ENCODE measurements at regions not wholly inside any gene's neighbourhood (a gene's known extent, or its start where the extent isn't known, plus 50 kb on each side); places are given as distances from the start of the nearest gene placed in this dataset.
"Not testable (repeated sequence)": the region's sequence is repeated elsewhere in the genome, so short reads cannot be mapped to it uniquely, and the experiment has no call there.

DNA sequence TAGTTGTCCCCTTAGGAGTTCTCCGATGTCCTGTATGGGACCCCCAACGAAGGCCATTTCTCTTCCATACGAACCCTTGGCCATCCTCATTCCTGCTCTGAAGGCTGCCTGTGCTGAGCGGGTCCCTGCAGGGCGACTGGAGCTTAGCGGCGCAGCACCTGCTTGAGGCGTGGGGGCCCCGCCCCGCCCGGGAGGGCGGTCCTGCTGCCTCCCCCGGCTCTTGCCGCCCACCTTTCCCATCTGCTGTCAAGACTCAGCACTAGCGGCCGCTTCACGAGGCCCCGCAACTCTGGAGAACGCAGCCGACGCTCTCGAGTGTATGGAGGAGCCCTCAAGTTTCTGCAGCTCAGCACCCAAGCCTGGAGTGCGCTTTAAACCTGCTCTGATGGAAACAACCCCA lies 197.7 kb downstream of the TRIML1 start:
- TF ChIP-seq TAF1 (IDR thresholded peaks at IDR 0.05; ENCODE audit: borderline replicate concordance, low read depth, low read length) (no peak), POLR2AphosphoS5 (IDR thresholded peaks at IDR 0.05; ENCODE audit: low read depth, low read length) (no peak), POLR2A (IDR thresholded peaks at IDR 0.05; ENCODE audit: low read depth, low read length) (no peak)
- FAIRE-seq (no peak), DNase-seq (ENCODE audit: insufficient read length) (no peak)

DNA sequence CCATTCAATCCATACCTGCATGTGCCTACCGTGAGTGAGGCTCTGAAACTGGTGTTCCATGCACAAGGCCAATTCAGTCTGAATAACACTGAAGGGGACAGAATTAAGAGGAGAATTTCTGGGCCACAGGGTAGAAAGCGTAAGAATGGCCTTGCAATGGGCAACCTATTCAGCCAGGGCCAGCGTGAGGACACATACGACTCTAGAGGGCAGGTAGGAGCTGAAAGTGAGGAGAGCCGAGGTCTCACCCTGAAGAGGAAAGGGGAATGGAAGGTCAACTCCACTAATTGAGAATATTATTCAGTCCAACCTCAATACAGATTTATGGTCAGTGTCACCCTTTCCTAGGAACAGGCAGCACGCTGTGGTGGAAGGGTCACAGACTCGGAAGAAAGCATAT lies 202.2 kb downstream of the TRIML1 start:
- no peak for FAIRE-seq
- DNase-seq (ENCODE audit: insufficient read length): no peak
- no peak for TF ChIP-seq TAF1 (IDR thresholded peaks at IDR 0.05; ENCODE audit: borderline replicate concordance, low read depth, low read length)
- no peak for TF ChIP-seq POLR2AphosphoS5 (IDR thresholded peaks at IDR 0.05; ENCODE audit: low read depth, low read length)
- no peak for TF ChIP-seq POLR2A (IDR thresholded peaks at IDR 0.05; ENCODE audit: low read depth, low read length)

DNA sequence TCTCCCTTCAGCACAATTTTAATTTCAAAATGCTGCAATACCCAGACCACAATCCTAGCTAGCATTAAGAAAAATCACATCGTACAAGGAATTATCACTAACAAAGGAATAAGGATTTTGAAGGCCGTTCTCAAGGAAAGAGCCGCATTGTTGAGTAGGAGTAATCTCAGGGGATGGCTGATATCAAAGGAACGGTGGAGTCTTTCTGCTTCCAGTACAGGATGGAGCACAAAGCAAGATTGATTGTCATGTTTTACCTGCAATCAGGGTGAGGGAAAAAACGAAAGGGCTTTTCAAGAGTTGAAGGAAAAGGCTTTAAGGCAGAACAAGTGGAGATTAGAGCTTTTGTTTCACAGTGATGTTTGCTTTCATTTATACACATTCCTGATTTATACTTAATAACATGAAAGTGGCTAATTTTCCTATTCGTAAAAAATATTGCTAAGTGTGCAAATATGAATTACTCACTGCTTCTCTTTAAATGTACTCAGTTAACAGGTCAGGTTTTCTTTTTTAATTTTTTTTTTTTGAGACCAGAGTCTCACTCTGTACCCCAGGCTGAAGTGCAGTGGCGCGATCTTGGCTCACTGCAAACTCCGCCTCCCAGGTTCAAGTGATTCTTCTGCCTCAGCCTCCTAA lies 207.0 kb downstream of the TRIML1 start:
- no peak for TF ChIP-seq POLR2AphosphoS5 (IDR thresholded peaks at IDR 0.05; ENCODE audit: low read depth, low read length)
- no peak for TF ChIP-seq TAF1 (IDR thresholded peaks at IDR 0.05; ENCODE audit: borderline replicate concordance, low read depth, low read length)
- TF ChIP-seq POLR2A (IDR thresholded peaks at IDR 0.05; ENCODE audit: low read depth, low read length): no peak
- no peak for DNase-seq (ENCODE audit: insufficient read length)
- no peak for FAIRE-seq

DNA sequence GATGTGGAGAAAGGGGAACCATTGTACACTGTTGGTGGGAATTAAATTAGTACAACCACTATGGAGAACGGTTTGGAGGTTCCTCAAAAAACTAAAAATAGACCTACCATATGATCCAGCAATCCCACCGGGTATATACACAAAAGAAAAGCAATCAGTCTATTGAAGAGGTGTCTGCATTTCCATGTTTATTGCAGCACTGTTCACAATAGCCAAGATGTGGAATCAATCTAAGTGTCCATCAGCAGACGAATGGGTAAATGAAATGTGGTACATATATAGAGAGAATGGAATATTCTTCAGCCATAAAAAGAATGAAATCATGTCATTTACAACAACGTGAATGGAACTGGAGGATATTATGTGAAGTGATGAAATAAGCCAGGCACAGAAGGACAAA lies 208.1 kb downstream of the TRIML1 start:
- TF ChIP-seq POLR2AphosphoS5 (IDR thresholded peaks at IDR 0.05; ENCODE audit: low read depth, low read length) (no peak), TAF1 (IDR thresholded peaks at IDR 0.05; ENCODE audit: borderline replicate concordance, low read depth, low read length) (no peak), POLR2A (IDR thresholded peaks at IDR 0.05; ENCODE audit: low read depth, low read length) (no peak)
- DNase-seq (ENCODE audit: insufficient read length) (no peak), FAIRE-seq (no peak)

DNA sequence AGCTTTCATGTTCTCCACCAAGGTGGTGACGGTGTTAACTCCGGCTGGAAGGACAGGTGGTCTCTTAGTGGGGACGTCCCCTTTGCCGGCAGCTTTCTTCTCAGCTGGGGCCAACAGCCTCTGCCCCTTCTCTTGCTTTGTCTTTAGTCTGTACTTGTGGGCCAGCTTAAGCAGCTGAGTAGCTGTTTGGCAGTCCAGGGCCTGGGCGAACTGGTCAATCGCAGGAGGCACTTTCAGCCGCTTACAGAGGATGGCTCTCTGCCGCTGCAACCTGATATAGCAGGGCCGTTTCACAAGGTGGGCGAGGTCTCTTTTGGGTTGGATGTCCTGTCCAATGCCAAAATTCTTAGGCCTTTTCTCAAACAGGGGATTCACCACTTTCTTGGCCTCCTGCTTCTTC lies 210.3 kb downstream of the TRIML1 start:
- not testable (repeated sequence) for DNase-seq (ENCODE audit: insufficient read length); FAIRE-seq

DNA sequence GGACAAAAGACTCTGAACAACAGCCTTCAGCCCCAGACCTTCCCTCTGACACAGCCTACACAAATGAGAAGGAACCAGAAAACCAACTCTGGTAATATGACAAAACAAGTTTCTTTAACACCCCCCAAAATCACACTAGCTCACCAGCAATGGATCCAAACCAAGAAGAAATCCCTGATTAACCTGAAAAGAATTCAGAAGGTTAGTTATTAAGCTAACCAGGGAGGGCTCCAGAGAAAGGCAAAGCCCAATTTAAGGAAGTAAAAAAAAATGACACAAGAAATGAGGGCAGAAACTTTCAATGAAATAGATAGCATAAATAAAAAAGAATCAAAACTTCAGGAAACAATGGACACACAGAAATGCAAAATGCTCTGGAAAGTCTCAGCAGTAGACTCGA lies 224.0 kb downstream of the TRIML1 start:
- no peak for TF ChIP-seq POLR2AphosphoS5 (IDR thresholded peaks at IDR 0.05; ENCODE audit: low read depth, low read length)
- TF ChIP-seq TAF1 (IDR thresholded peaks at IDR 0.05; ENCODE audit: borderline replicate concordance, low read depth, low read length): no peak
- TF ChIP-seq POLR2A (IDR thresholded peaks at IDR 0.05; ENCODE audit: low read depth, low read length): no peak
- DNase-seq (ENCODE audit: insufficient read length): no peak
- no peak for FAIRE-seq

DNA sequence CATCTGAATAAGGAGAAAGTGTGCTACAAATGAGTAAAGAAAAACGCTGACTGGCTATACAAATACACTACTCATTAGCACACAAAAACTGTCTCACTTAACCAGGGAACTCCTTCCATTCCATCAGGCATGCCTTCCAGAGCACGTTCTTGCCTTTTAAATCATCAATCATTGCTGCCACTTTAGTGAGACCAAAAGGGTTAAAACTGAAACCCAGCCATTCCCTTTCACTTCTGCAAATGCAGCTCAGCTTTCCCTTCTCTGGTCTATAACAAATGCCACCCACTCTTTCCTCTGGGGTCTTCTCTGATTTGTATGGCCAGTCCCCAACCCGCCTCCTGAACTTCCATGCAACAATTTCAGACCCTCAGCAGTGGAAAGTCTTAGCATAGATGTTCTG lies 231.5 kb downstream of the TRIML1 start:
- no peak for FAIRE-seq
- DNase-seq (ENCODE audit: insufficient read length): no peak
- TF ChIP-seq TAF1 (IDR thresholded peaks at IDR 0.05; ENCODE audit: borderline replicate concordance, low read depth, low read length): no peak
- no peak for TF ChIP-seq POLR2A (IDR thresholded peaks at IDR 0.05; ENCODE audit: low read depth, low read length)
- no peak for TF ChIP-seq POLR2AphosphoS5 (IDR thresholded peaks at IDR 0.05; ENCODE audit: low read depth, low read length)

DNA sequence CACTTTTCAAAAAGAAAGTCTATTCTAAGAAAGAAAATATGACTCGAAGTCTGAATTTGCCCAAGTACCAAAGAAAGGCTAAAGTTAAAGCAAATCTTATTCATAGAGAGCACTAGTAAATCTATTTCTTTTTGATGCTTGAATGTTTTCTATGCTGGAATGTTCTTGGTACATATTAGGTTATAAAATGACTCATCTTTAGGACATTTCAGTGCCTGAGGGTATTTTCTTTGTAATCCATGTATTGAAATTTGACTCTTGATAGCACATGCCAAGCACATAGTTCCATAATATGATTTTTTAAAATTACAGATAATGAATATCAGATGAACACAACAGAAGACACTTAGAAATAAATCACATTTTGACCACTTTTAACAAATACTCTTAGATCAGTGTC lies 232.8 kb downstream of the TRIML1 start:
- no peak for FAIRE-seq
- no peak for DNase-seq (ENCODE audit: insufficient read length)
- TF ChIP-seq POLR2A (IDR thresholded peaks at IDR 0.05; ENCODE audit: low read depth, low read length): no peak
- no peak for TF ChIP-seq TAF1 (IDR thresholded peaks at IDR 0.05; ENCODE audit: borderline replicate concordance, low read depth, low read length)
- TF ChIP-seq POLR2AphosphoS5 (IDR thresholded peaks at IDR 0.05; ENCODE audit: low read depth, low read length): no peak

DNA sequence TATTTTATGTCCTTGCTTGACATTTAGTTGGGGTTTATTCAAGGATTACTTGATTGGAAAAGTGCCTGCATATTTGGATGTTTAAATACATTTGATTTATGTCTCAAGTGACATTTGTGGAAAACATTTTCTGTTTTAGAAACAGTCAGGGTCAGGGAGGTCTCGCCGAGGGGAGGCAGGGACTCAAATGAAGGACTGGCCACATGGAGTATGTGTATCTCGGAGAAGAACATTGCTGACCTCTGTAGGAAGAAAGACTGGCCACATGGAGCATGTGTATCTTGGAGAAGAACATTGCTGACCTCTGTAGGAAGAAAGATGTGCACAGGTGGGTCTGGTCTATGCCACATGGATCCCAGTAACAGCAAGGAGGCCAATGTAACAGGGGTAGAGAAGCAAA lies 233.6 kb downstream of the TRIML1 start:
- DNase-seq (ENCODE audit: insufficient read length) (no peak), FAIRE-seq (no peak)
- TF ChIP-seq POLR2AphosphoS5 (IDR thresholded peaks at IDR 0.05; ENCODE audit: low read depth, low read length) (no peak), TAF1 (IDR thresholded peaks at IDR 0.05; ENCODE audit: borderline replicate concordance, low read depth, low read length) (no peak), POLR2A (IDR thresholded peaks at IDR 0.05; ENCODE audit: low read depth, low read length) (no peak)

DNA sequence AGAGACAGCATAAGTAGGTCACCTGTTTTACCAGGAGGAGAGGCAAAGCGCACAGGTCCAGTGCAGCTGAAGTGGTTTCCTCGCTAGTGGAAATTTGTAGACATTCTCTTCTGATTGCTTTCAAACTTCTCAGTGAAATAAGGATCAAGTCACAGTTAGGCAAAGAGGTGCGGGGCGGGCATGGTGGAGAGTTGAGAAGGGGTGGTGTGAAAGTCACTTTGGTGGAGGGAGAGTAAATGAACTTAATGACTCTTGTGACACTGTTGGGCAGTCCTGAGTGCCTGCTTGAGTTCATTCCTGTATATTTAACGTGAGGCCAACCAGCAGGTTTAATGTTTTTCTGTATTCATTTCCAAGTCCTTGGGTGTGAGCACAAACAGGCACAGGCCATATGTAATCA lies 235.6 kb downstream of the TRIML1 start:
- DNase-seq (ENCODE audit: insufficient read length): no peak
- TF ChIP-seq TAF1 (IDR thresholded peaks at IDR 0.05; ENCODE audit: borderline replicate concordance, low read depth, low read length) (no peak), POLR2AphosphoS5 (IDR thresholded peaks at IDR 0.05; ENCODE audit: low read depth, low read length) (no peak), POLR2A (IDR thresholded peaks at IDR 0.05; ENCODE audit: low read depth, low read length) (no peak)
- no peak for FAIRE-seq

DNA sequence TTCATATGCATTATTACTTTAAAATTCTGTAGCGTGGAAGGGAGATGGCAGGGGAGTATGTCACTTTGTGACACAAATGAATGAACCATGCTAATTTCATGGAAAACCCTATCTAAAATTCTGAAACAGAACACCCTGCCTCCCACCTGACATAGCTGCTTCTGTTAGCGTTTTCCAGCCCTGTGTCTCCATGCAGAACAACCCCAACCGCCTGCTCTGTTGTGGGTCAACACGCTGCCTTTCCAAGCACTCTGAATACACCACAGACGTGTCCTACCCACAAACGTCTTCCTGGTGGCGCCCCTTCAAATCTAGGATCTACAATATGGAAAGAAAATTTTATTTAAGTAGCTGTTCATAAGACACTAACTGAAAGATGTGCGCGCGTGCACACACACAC lies 238.6 kb downstream of the TRIML1 start:
- no peak for TF ChIP-seq TAF1 (IDR thresholded peaks at IDR 0.05; ENCODE audit: borderline replicate concordance, low read depth, low read length)
- no peak for TF ChIP-seq POLR2AphosphoS5 (IDR thresholded peaks at IDR 0.05; ENCODE audit: low read depth, low read length)
- no peak for TF ChIP-seq POLR2A (IDR thresholded peaks at IDR 0.05; ENCODE audit: low read depth, low read length)
- no peak for DNase-seq (ENCODE audit: insufficient read length)
- no peak for FAIRE-seq

DNA sequence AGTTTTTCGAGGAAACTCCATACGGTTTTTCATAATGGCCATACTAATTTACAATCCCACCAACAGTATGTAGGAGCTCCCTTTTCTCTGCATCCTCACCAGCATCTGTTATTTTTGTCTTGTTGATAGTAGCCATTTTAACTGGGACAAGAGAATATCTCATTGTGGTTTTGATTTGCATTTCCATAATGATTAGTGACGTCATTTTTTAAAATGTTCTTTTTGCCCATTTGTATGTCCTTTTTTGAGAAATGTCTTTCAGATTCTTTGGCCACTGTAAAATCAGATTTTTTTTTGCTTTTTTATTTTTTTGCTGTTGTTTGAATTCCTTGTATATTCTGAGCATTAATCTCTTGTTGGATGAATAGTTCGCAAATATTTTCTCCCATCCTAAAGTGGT lies 243.9 kb downstream of the TRIML1 start:
- no peak for FAIRE-seq
- TF ChIP-seq POLR2AphosphoS5 (IDR thresholded peaks at IDR 0.05; ENCODE audit: low read depth, low read length): no peak
- no peak for TF ChIP-seq POLR2A (IDR thresholded peaks at IDR 0.05; ENCODE audit: low read depth, low read length)
- no peak for TF ChIP-seq TAF1 (IDR thresholded peaks at IDR 0.05; ENCODE audit: borderline replicate concordance, low read depth, low read length)

More for the DNA sequence above, 243.9 kb downstream of the TRIML1 start:
- DNase-seq (ENCODE audit: insufficient read length): no peak

Data from GM12892 (cell line).